HT-29 (cell line): ENCODE measurements at regions not wholly inside any gene's neighbourhood (a gene's known extent, or its start where the extent isn't known, plus 50 kb on each side); places are given as distances from the start of the nearest gene placed in this dataset.
A peak's percentile ranks its signal among the peaks of the same experiment; 100 is the strongest.
"Not testable (repeated sequence)": the region's sequence is repeated elsewhere in the genome, so short reads cannot be mapped to it uniquely, and the experiment has no call there.

ENCODE experiments used
- DNase-seq: peaks from one replicate; pipeline ENCODE4 v3.0.0-alpha.2; 2015; ENCODE audit warnings: low spot score

- no peak for DNase-seq
These were observed 198.2 kb downstream of the CEP135 start for GRCh38 chr4:56146956-56147355.

- DNase-seq = no peak
These were observed 193.3 kb downstream of the CEP135 start for GRCh38 chr4:56142088-56142487.

GRCh38 chr4:56139241-56139827, 190.6 kb downstream of the CEP135 start:
- no peak for DNase-seq

GRCh38 chr4:56134834-56135233, 186.1 kb downstream of the CEP135 start:
- not testable (repeated sequence) for DNase-seq

GRCh38 chr4:56134266-56134665, 185.5 kb downstream of the CEP135 start:
- no peak for DNase-seq

- no peak for DNase-seq
These were observed 184.1 kb downstream of the CEP135 start for GRCh38 chr4:56132835-56133234.

GRCh38 chr4:56132188-56132587, 183.4 kb downstream of the CEP135 start:
- DNase-seq = not testable (repeated sequence)

- DNase-seq = no peak
These were observed 181.9 kb downstream of the CEP135 start for GRCh38 chr4:56130606-56131155.

GRCh38 chr4:56129431-56129861, 180.7 kb downstream of the CEP135 start:
- DNase-seq = peak; percentile 89

- no peak for DNase-seq
These were observed 179.5 kb downstream of the CEP135 start for GRCh38 chr4:56128213-56128612.

- DNase-seq = no peak
These were observed 179.0 kb downstream of the CEP135 start for GRCh38 chr4:56127716-56128115.

GRCh38 chr4:56123547-56123946, 174.8 kb downstream of the CEP135 start:
- DNase-seq = no peak

- DNase-seq = no peak
These were observed 174.3 kb downstream of the CEP135 start for GRCh38 chr4:56123051-56123450.

- DNase-seq = no peak
These were observed 170.1 kb downstream of the CEP135 start for GRCh38 chr4:56118845-56119244.

GRCh38 chr4:56118055-56118454, 169.3 kb downstream of the CEP135 start:
- no peak for DNase-seq

GRCh38 chr4:56115898-56116297, 167.2 kb downstream of the CEP135 start:
- no peak for DNase-seq

- no peak for DNase-seq
These were observed 163.6 kb downstream of the CEP135 start for GRCh38 chr4:56112377-56112776.

- no peak for DNase-seq
These were observed 157.7 kb downstream of the CEP135 start for GRCh38 chr4:56106180-56107147.

GRCh38 chr4:56104188-56104587, 155.4 kb downstream of the CEP135 start:
- DNase-seq = no peak

GRCh38 chr4:56102601-56103000, 153.9 kb downstream of the CEP135 start:
- no peak for DNase-seq

- DNase-seq = no peak
These were observed 150.6 kb downstream of the CEP135 start for GRCh38 chr4:56099378-56099786.

GRCh38 chr4:56093576-56093975, 144.8 kb downstream of the CEP135 start:
- DNase-seq = no peak

GRCh38 chr4:56092540-56092939, 143.8 kb downstream of the CEP135 start:
- no peak for DNase-seq
